Fibroblast of lung (primary cell): ENCODE measurements at regions not wholly inside any gene's neighbourhood (a gene's known extent, or its start where the extent isn't known, plus 50 kb on each side); places are given as distances from the start of the nearest gene placed in this dataset.

Experiments
- DNase-seq, 2 donors: peaks; one replicate each; pipeline versions ENCODE4 v3.0.0 to v3.0.0-alpha.2; 2010; ENCODE audit warnings: low read depth in 2 of 2
- H2AFZ ChIP-seq: 2 replicates; pipeline ENCODE4 v1.5.1; 2012; ENCODE audit warnings: low read length, control low read depth, inconsistent platforms
- H3K27ac ChIP-seq: 2 replicates; pipeline ENCODE4 v1.5.1; 2011; ENCODE audit warnings: low read length, control low read depth; ENCODE audit not compliant: insufficient read depth
- H3K27me3 ChIP-seq: 2 replicates; pipeline ENCODE4 v1.5.1; 2011; ENCODE audit warnings: mild to moderate bottlenecking, low read length; ENCODE audit not compliant: control insufficient read depth, insufficient read depth
- H3K36me3 ChIP-seq: 2 replicates; pipeline ENCODE4 v1.5.1; 2011; ENCODE audit warnings: low read length; ENCODE audit not compliant: control insufficient read depth, insufficient read depth
- H3K4me1 ChIP-seq: 2 replicates; pipeline ENCODE4 v1.5.1; 2011; ENCODE audit warnings: low read length; ENCODE audit not compliant: control insufficient read depth, insufficient read depth; ENCODE audit errors: extremely low read depth
- H3K4me2 ChIP-seq: 2 replicates; pipeline ENCODE4 v1.5.1; 2011; ENCODE audit warnings: low read length, control low read depth; ENCODE audit not compliant: insufficient read depth; ENCODE audit errors: extremely low read depth
- H3K4me3 ChIP-seq, 4 experiments: fragments of 200-600 bp in 1 of 4; sonication (generic) in 1 of 4; replicated peaks in 1 of 4; 2 replicates each; pipeline ENCODE4 v1.5.1; 2011 to 2016; ENCODE audit warnings: low read length in 4 of 4, low read depth in 3 of 4, mild to moderate bottlenecking in 3 of 4, control low read depth in 2 of 4, inconsistent platforms in 1 of 4, mixed read lengths in 1 of 4; ENCODE audit not compliant: insufficient read depth in 1 of 4; ENCODE audit errors: control extremely low read depth in 1 of 4
- H3K79me2 ChIP-seq: 2 replicates; pipeline ENCODE4 v1.5.1; 2012; ENCODE audit warnings: mild to moderate bottlenecking, low read length, inconsistent platforms; ENCODE audit not compliant: control insufficient read depth, insufficient read depth
- H3K9ac ChIP-seq: 2 replicates; pipeline ENCODE4 v1.5.1; 2011; ENCODE audit warnings: mild to moderate bottlenecking, low read length, control low read depth; ENCODE audit not compliant: insufficient read depth
- H3K9me3 ChIP-seq: 2 replicates; pipeline ENCODE4 v1.5.1; 2012; ENCODE audit warnings: low read depth, low read length; ENCODE audit not compliant: control insufficient read depth, insufficient read depth
- H4K20me1 ChIP-seq: 2 replicates; pipeline ENCODE4 v1.5.1; 2011; ENCODE audit warnings: low read length; ENCODE audit not compliant: control insufficient read depth, insufficient read depth; ENCODE audit errors: extremely low read depth
- CTCF ChIP-seq, 2 donors: IDR thresholded peaks in 1 of 2; conservative IDR thresholded peaks in 1 of 2; 1 replicate in 1 of 2; 2 replicates in 1 of 2; pipeline ENCODE4 v1.5.1; 2011 to 2012; ENCODE audit warnings: low read length in 2 of 2, control low read depth in 1 of 2, inconsistent platforms in 1 of 2, low read depth in 1 of 2, mild to moderate bottlenecking in 1 of 2
- EZH2 ChIP-seq: IDR thresholded peaks from 2 replicates; pipeline ENCODE4 v1.5.1; 2012; ENCODE audit warnings: low read length, control low read depth, mild to moderate bottlenecking; ENCODE audit errors: missing control alignments

GRCh38 chr5:36417668-36418067, 116.0 kb upstream of the RANBP3L start:
- TF ChIP-seq EZH2: no peak
- no peak for TF ChIP-seq CTCF (conservative IDR thresholded peaks at IDR 0.05 in 1 of 2, IDR thresholded peaks at IDR 0.05 in 1 of 2; ENCODE audit: low read depth in 1 of 2, low read length in 2 of 2)

GRCh38 chr5:36418152-36418979, 116.7 kb upstream of the RANBP3L start:
- Histone ChIP-seq H3K36me3 (no peaks in the 10 kb centered on the region), H4K20me1 (no peaks in the 10 kb centered on the region), H3K27ac (no peak overlapping the region), H3K4me3 (no peak overlapping the region), H3K9me3 (no peaks in the 10 kb centered on the region), H2AFZ (no peak overlapping the region), H3K27me3 (no peaks in the 10 kb centered on the region), H3K9ac (no peak overlapping the region), H3K4me2 (no peak overlapping the region), H3K4me1 (peaks cover 2% of the 10 kb centered on the region), H3K79me2 (no peaks in the 10 kb centered on the region)
- peak; percentile 32 to 40 for DNase-seq
- no peak for TF ChIP-seq EZH2
- no peak for TF ChIP-seq CTCF (conservative IDR thresholded peaks at IDR 0.05 in 1 of 2, IDR thresholded peaks at IDR 0.05 in 1 of 2; ENCODE audit: low read depth in 1 of 2, low read length in 2 of 2)

More at GRCh38 chr5:36417668-36418067, 116.0 kb upstream of the RANBP3L start:
- no peak overlapping the region for H3K27ac ChIP-seq
- no peaks in the 10 kb centered on the region for H3K27me3 ChIP-seq
- no peak overlapping the region for H3K4me2 ChIP-seq
- no peaks in the 10 kb centered on the region for H3K79me2 ChIP-seq
- no peaks in the 10 kb centered on the region for H3K9me3 ChIP-seq
- H3K9ac ChIP-seq: no peak overlapping the region
- no peaks in the 10 kb centered on the region for H3K4me1 ChIP-seq
- H3K4me3 ChIP-seq: no peak overlapping the region
- H3K36me3 ChIP-seq: no peaks in the 10 kb centered on the region
- H4K20me1 ChIP-seq: no peaks in the 10 kb centered on the region
- H2AFZ ChIP-seq: no peak overlapping the region
- DNase-seq: no peak

GRCh38 chr5:36421256-36421655, 119.6 kb upstream of the RANBP3L start:
- H3K79me2 ChIP-seq: no peaks in the 10 kb centered on the region
- no peak overlapping the region for H3K27ac ChIP-seq
- no peaks in the 10 kb centered on the region for H3K9me3 ChIP-seq
- no peaks in the 10 kb centered on the region for H3K36me3 ChIP-seq
- no peak overlapping the region for H3K4me2 ChIP-seq
- H3K4me1 ChIP-seq: peaks cover 2% of the 10 kb centered on the region
- H4K20me1 ChIP-seq: no peaks in the 10 kb centered on the region
- no peak for TF ChIP-seq CTCF (conservative IDR thresholded peaks at IDR 0.05 in 1 of 2, IDR thresholded peaks at IDR 0.05 in 1 of 2; ENCODE audit: low read depth in 1 of 2, low read length in 2 of 2)
- TF ChIP-seq EZH2: no peak
- DNase-seq: no peak
- no peak overlapping the region for H3K4me3 ChIP-seq
- no peak overlapping the region for H2AFZ ChIP-seq
- no peak overlapping the region for H3K9ac ChIP-seq
- H3K27me3 ChIP-seq: no peaks in the 10 kb centered on the region
